ENCODE measurements at regions not wholly inside any gene's neighbourhood (a gene's known extent, or its start where the extent isn't known, plus 50 kb on each side); places are given as distances from the start of the nearest gene placed in this dataset.
"Not testable (repeated sequence)": the region's sequence is repeated elsewhere in the genome, so short reads cannot be mapped to it uniquely, and the experiment has no call there.

- Histone ChIP-seq H4K8ac (ENCODE audit: low read depth, low read length) (no peak overlapping the region), H2BK15ac (replicated peaks; ENCODE audit: low read depth) (no peak overlapping the region), H3K4me3 (ENCODE audit: low read length) (no peak overlapping the region), H2BK120ac (ENCODE audit: low read depth, low read length) (no peak overlapping the region), H3K27ac (ENCODE audit: low read depth, low read length) (no peak overlapping the region), H3K23ac (ENCODE audit: low read length) (no peak overlapping the region), H3K27me3 (ENCODE audit: insufficient read depth, low read length, poor library complexity) (no peaks in the 10 kb centered on the region), H3K56ac (ENCODE audit: low read length) (no peak overlapping the region), H3K18ac (ENCODE audit: low read length) (no peak overlapping the region), H4K5ac (ENCODE audit: low read length) (no peak overlapping the region), H3K79me1 (ENCODE audit: low read length) (no peaks in the 10 kb centered on the region), H2BK5ac (ENCODE audit: low read length) (no peak overlapping the region), H3K4me1 (ENCODE audit: control insufficient read depth, low read depth, low read length) (no peaks in the 10 kb centered on the region), H3K79me2 (ENCODE audit: control insufficient read depth, insufficient read depth, low read length) (no peaks in the 10 kb centered on the region), H2AK5ac (ENCODE audit: low read length) (no peak overlapping the region), H3K4ac (ENCODE audit: low read depth, low read length) (no peak overlapping the region), H3K36me3 (ENCODE audit: control insufficient read depth, insufficient read depth, low read length) (no peaks in the 10 kb centered on the region), H3K9ac (ENCODE audit: low read length) (no peak overlapping the region), H3K4me2 (ENCODE audit: low read length) (no peak overlapping the region)
- no peak for DNase-seq
- no CpG with 5 or more reads among the region's 5 CpGs for WGBS (ENCODE audit: extremely low coverage, insufficient coverage, low lambda C conversion rate)
Measured at GRCh38 chr7:73931502-73931901, 70.5 kb downstream of the TMEM270 start.

GRCh38 chr7:73932364-73932763, 71.4 kb downstream of the TMEM270 start:
- Histone ChIP-seq H2BK120ac (ENCODE audit: low read depth, low read length) (no peak overlapping the region), H3K4me3 (ENCODE audit: low read length) (no peak overlapping the region), H3K27me3 (ENCODE audit: insufficient read depth, low read length, poor library complexity) (no peaks in the 10 kb centered on the region), H2AK5ac (ENCODE audit: low read length) (no peak overlapping the region), H3K4ac (ENCODE audit: low read depth, low read length) (no peak overlapping the region), H2BK5ac (ENCODE audit: low read length) (no peak overlapping the region), H3K79me2 (ENCODE audit: control insufficient read depth, insufficient read depth, low read length) (no peaks in the 10 kb centered on the region), H3K23ac (ENCODE audit: low read length) (no peak overlapping the region), H3K36me3 (ENCODE audit: control insufficient read depth, insufficient read depth, low read length) (no peaks in the 10 kb centered on the region), H4K8ac (ENCODE audit: low read depth, low read length) (no peak overlapping the region), H3K18ac (ENCODE audit: low read length) (no peak overlapping the region), H3K79me1 (ENCODE audit: low read length) (no peaks in the 10 kb centered on the region), H3K4me1 (ENCODE audit: control insufficient read depth, low read depth, low read length) (no peaks in the 10 kb centered on the region), H2BK15ac (replicated peaks; ENCODE audit: low read depth) (no peak overlapping the region), H3K4me2 (ENCODE audit: low read length) (no peak overlapping the region), H3K9ac (ENCODE audit: low read length) (no peak overlapping the region), H3K56ac (ENCODE audit: low read length) (no peak overlapping the region), H4K5ac (ENCODE audit: low read length) (no peak overlapping the region), H3K27ac (ENCODE audit: low read depth, low read length) (no peak overlapping the region)
- no CpG with 5 or more reads among the region's 4 CpGs for WGBS (ENCODE audit: extremely low coverage, insufficient coverage, low lambda C conversion rate)
- DNase-seq = no peak

- Histone ChIP-seq H2BK5ac (ENCODE audit: low read length) (no peak overlapping the region), H3K27ac (ENCODE audit: low read depth, low read length) (no peak overlapping the region), H3K4me2 (ENCODE audit: low read length) (no peak overlapping the region), H3K18ac (ENCODE audit: low read length) (no peak overlapping the region), H2BK15ac (replicated peaks; ENCODE audit: low read depth) (no peak overlapping the region), H3K36me3 (ENCODE audit: control insufficient read depth, insufficient read depth, low read length) (no peaks in the 10 kb centered on the region), H3K4me1 (ENCODE audit: control insufficient read depth, low read depth, low read length) (no peaks in the 10 kb centered on the region), H3K9ac (ENCODE audit: low read length) (no peak overlapping the region), H3K79me1 (ENCODE audit: low read length) (no peaks in the 10 kb centered on the region), H3K23ac (ENCODE audit: low read length) (no peak overlapping the region), H3K4me3 (ENCODE audit: low read length) (no peak overlapping the region), H2BK120ac (ENCODE audit: low read depth, low read length) (no peak overlapping the region), H2AK5ac (ENCODE audit: low read length) (no peak overlapping the region), H3K27me3 (ENCODE audit: insufficient read depth, low read length, poor library complexity) (no peaks in the 10 kb centered on the region), H3K79me2 (ENCODE audit: control insufficient read depth, insufficient read depth, low read length) (no peaks in the 10 kb centered on the region), H4K8ac (ENCODE audit: low read depth, low read length) (no peak overlapping the region), H3K56ac (ENCODE audit: low read length) (no peak overlapping the region), H3K4ac (ENCODE audit: low read depth, low read length) (no peak overlapping the region), H4K5ac (ENCODE audit: low read length) (no peak overlapping the region)
- WGBS (ENCODE audit: extremely low coverage, insufficient coverage, low lambda C conversion rate) = no CpG with 5 or more reads among the region's 2 CpGs
- no peak for DNase-seq
Measured at GRCh38 chr7:73933091-73933490, 72.1 kb downstream of the TMEM270 start.

- no peak for DNase-seq
- H3K18ac ChIP-seq (ENCODE audit: low read length) = no peak overlapping the region
- WGBS (ENCODE audit: extremely low coverage, insufficient coverage, low lambda C conversion rate) = no CpG with 5 or more reads among the region's 4 CpGs
Measured at GRCh38 chr7:73936967-73937366, 76.0 kb downstream of the TMEM270 start.

GRCh38 chr7:73937650-73938049, 76.7 kb downstream of the TMEM270 start:
- H3K79me1 ChIP-seq (ENCODE audit: low read length); H2AK5ac ChIP-seq (ENCODE audit: low read length); H3K27ac ChIP-seq (ENCODE audit: low read depth, low read length); H2BK15ac ChIP-seq (replicated peaks; ENCODE audit: low read depth); H4K5ac ChIP-seq (ENCODE audit: low read length); H3K56ac ChIP-seq (ENCODE audit: low read length); H4K8ac ChIP-seq (ENCODE audit: low read depth, low read length); H3K18ac ChIP-seq (ENCODE audit: low read length); DNase-seq; H3K9ac ChIP-seq (ENCODE audit: low read length); H3K79me2 ChIP-seq (ENCODE audit: control insufficient read depth, insufficient read depth, low read length); H2BK5ac ChIP-seq (ENCODE audit: low read length); H3K4ac ChIP-seq (ENCODE audit: low read depth, low read length); H3K36me3 ChIP-seq (ENCODE audit: control insufficient read depth, insufficient read depth, low read length); H3K23ac ChIP-seq (ENCODE audit: low read length); H3K4me2 ChIP-seq (ENCODE audit: low read length); H3K4me3 ChIP-seq (ENCODE audit: low read length); H2BK120ac ChIP-seq (ENCODE audit: low read depth, low read length); H3K4me1 ChIP-seq (ENCODE audit: control insufficient read depth, low read depth, low read length); H3K27me3 ChIP-seq (ENCODE audit: insufficient read depth, low read length, poor library complexity): not testable (repeated sequence)
- WGBS (ENCODE audit: extremely low coverage, insufficient coverage, low lambda C conversion rate) = no CpG with 5 or more reads among the region's 5 CpGs

More at GRCh38 chr7:73936967-73937366, 76.0 kb downstream of the TMEM270 start:
- no peaks in the 10 kb centered on the region for H3K27me3 ChIP-seq (ENCODE audit: insufficient read depth, low read length, poor library complexity)
- no peak overlapping the region for H2AK5ac ChIP-seq (ENCODE audit: low read length)
- H2BK5ac ChIP-seq (ENCODE audit: low read length) = no peak overlapping the region
- H3K36me3 ChIP-seq (ENCODE audit: control insufficient read depth, insufficient read depth, low read length) = no peaks in the 10 kb centered on the region
- no peak overlapping the region for H3K4me3 ChIP-seq (ENCODE audit: low read length)
- no peak overlapping the region for H3K56ac ChIP-seq (ENCODE audit: low read length)
- no peaks in the 10 kb centered on the region for H3K79me2 ChIP-seq (ENCODE audit: control insufficient read depth, insufficient read depth, low read length)
- no peak overlapping the region for H3K4me2 ChIP-seq (ENCODE audit: low read length)
- H3K27ac ChIP-seq (ENCODE audit: low read depth, low read length) = no peak overlapping the region
- H4K8ac ChIP-seq (ENCODE audit: low read depth, low read length) = no peak overlapping the region
- no peaks in the 10 kb centered on the region for H3K79me1 ChIP-seq (ENCODE audit: low read length)
- no peak overlapping the region for H2BK120ac ChIP-seq (ENCODE audit: low read depth, low read length)
- no peak overlapping the region for H3K9ac ChIP-seq (ENCODE audit: low read length)
- H2BK15ac ChIP-seq (replicated peaks; ENCODE audit: low read depth) = no peak overlapping the region
- no peak overlapping the region for H3K4ac ChIP-seq (ENCODE audit: low read depth, low read length)
- no peaks in the 10 kb centered on the region for H3K4me1 ChIP-seq (ENCODE audit: control insufficient read depth, low read depth, low read length)
- H3K23ac ChIP-seq (ENCODE audit: low read length) = no peak overlapping the region
- H4K5ac ChIP-seq (ENCODE audit: low read length) = no peak overlapping the region

- DNase-seq = no peak
- Histone ChIP-seq H3K4ac (ENCODE audit: low read depth, low read length) (no peak overlapping the region), H3K79me1 (ENCODE audit: low read length) (no peaks in the 10 kb centered on the region), H2BK5ac (ENCODE audit: low read length) (no peak overlapping the region), H4K5ac (ENCODE audit: low read length) (no peak overlapping the region), H3K4me1 (ENCODE audit: control insufficient read depth, low read depth, low read length) (no peaks in the 10 kb centered on the region), H3K4me2 (ENCODE audit: low read length) (no peak overlapping the region), H3K27me3 (ENCODE audit: insufficient read depth, low read length, poor library complexity) (no peaks in the 10 kb centered on the region), H2BK15ac (replicated peaks; ENCODE audit: low read depth) (no peak overlapping the region), H3K9ac (ENCODE audit: low read length) (no peak overlapping the region), H4K8ac (ENCODE audit: low read depth, low read length) (no peak overlapping the region), H3K23ac (ENCODE audit: low read length) (no peak overlapping the region), H3K36me3 (ENCODE audit: control insufficient read depth, insufficient read depth, low read length) (no peaks in the 10 kb centered on the region), H2BK120ac (ENCODE audit: low read depth, low read length) (no peak overlapping the region), H3K79me2 (ENCODE audit: control insufficient read depth, insufficient read depth, low read length) (no peaks in the 10 kb centered on the region), H3K4me3 (ENCODE audit: low read length) (no peak overlapping the region), H3K56ac (ENCODE audit: low read length) (no peak overlapping the region), H2AK5ac (ENCODE audit: low read length) (no peak overlapping the region), H3K18ac (ENCODE audit: low read length) (no peak overlapping the region), H3K27ac (ENCODE audit: low read depth, low read length) (no peak overlapping the region)
- no CpG with 5 or more reads among the region's 1 CpG for WGBS (ENCODE audit: extremely low coverage, insufficient coverage, low lambda C conversion rate)
Measured at GRCh38 chr7:73939528-73939927, 78.6 kb downstream of the TMEM270 start.
